Endodermal cell (in vitro differentiated cells): ENCODE measurements at regions not wholly inside any gene's neighbourhood (a gene's known extent, or its start where the extent isn't known, plus 50 kb on each side); places are given as distances from the start of the nearest gene placed in this dataset.

ENCODE experiments used
- DNase-seq: peaks from one replicate; pipeline ENCODE4 v3.0.0-alpha.2; 2017
- H3K27ac ChIP-seq: 2 replicates; pipeline ENCODE4 v1.5.1; 2013; ENCODE audit warnings: mild to moderate bottlenecking, low read depth, low read length, moderate library complexity
- H3K27me3 ChIP-seq: 2 replicates; pipeline ENCODE4 v1.6.1; 2013; ENCODE audit warnings: mild to moderate bottlenecking, low read length, moderate library complexity; ENCODE audit not compliant: insufficient read depth, control insufficient read depth, poor library complexity, severe bottlenecking
- H3K36me3 ChIP-seq: 2 replicates; pipeline ENCODE4 v1.7.0; 2013; ENCODE audit warnings: mild to moderate bottlenecking, low read length, moderate library complexity; ENCODE audit not compliant: control insufficient read depth, insufficient read depth
- H3K4me1 ChIP-seq: one replicate; pipeline ENCODE4 v1.7.0; 2013; ENCODE audit warnings: low read length; ENCODE audit not compliant: control insufficient read depth, insufficient read depth
- H3K4me3 ChIP-seq: 2 replicates; pipeline ENCODE4 v1.5.1; 2013; ENCODE audit warnings: mild to moderate bottlenecking, low read length, moderate library complexity
- H3K9ac ChIP-seq: 2 replicates; pipeline ENCODE4 v1.6.1; 2013; ENCODE audit warnings: mild to moderate bottlenecking, low read length, moderate library complexity; ENCODE audit not compliant: poor library complexity, severe bottlenecking; ENCODE audit errors: extremely low read depth
- H3K9me3 ChIP-seq: 2 replicates; pipeline ENCODE4 v1.6.1; 2013; ENCODE audit warnings: mild to moderate bottlenecking, low read length, moderate library complexity; ENCODE audit not compliant: control insufficient read depth
- H3K27ac Mint-ChIP-seq: 2 replicates; pipeline ENCODE4 v1.8.0; 2020; ENCODE audit warnings: mixed read lengths
- H3K27me3 Mint-ChIP-seq: 2 replicates; pipeline ENCODE4 v1.8.0; 2021; ENCODE audit warnings: mild to moderate bottlenecking, mixed read lengths; ENCODE audit not compliant: insufficient read depth
- H3K36me3 Mint-ChIP-seq: 2 replicates; pipeline ENCODE4 v1.8.0; 2020; ENCODE audit warnings: low read depth, mixed read lengths
- H3K4me1 Mint-ChIP-seq: 2 replicates; pipeline ENCODE4 v1.8.0; 2020; ENCODE audit warnings: mixed read lengths
- H3K4me3 Mint-ChIP-seq: 2 replicates; pipeline ENCODE4 v1.8.0; 2020; ENCODE audit warnings: mild to moderate bottlenecking, moderate library complexity, mixed read lengths
- H3K9me3 Mint-ChIP-seq: 2 replicates; pipeline ENCODE4 v1.8.0; 2020; ENCODE audit warnings: mild to moderate bottlenecking, mixed read lengths
- CTCF ChIP-seq: fragments of 200-600 bp; sonication (generic); conservative IDR thresholded peaks from 2 replicates; pipeline ENCODE4 v1.5.0; 2021; ENCODE audit warnings: antibody characterized with exemption, mild to moderate bottlenecking
- WGBS, 2 experiments: methylation state at CpG; one replicate each; pipeline versions ENCODE4 v1.1.5 to v1.1.7; 2013; ENCODE audit warnings: missing lambda C conversion rate in 2 of 2, mixed read lengths in 1 of 2; ENCODE audit not compliant: insufficient coverage in 1 of 2, insufficient read length in 1 of 2; 5-methylcytosine and 5-hydroxymethylcytosine counted together

GRCh38 chr14:30796707-30797106, 77.7 kb upstream of the COCH start:
- H3K4me1 ChIP-seq = no peaks in the 10 kb centered on the region
- Mint-ChIP-seq H3K4me3 (no peak overlapping the region), H3K4me1 (no peaks in the 10 kb centered on the region), H3K9me3 (peaks cover 5% of the 10 kb centered on the region), H3K27ac (no peak overlapping the region), H3K36me3 (no peaks in the 10 kb centered on the region), H3K27me3 (peaks cover 1% of the 10 kb centered on the region)
- H3K4me3 ChIP-seq = no peak overlapping the region
- peak overlapping the region; percentile 16 for H3K27ac ChIP-seq
- no peaks in the 10 kb centered on the region for H3K36me3 ChIP-seq
- no peak overlapping the region for H3K9ac ChIP-seq
- TF ChIP-seq CTCF = no peak
- no peaks in the 10 kb centered on the region for H3K27me3 ChIP-seq
- WGBS, 2 experiments = 40 to 89% methylated on average over 1 of the region's 1 CpG
- no peak for DNase-seq
- no peaks in the 10 kb centered on the region for H3K9me3 ChIP-seq

GRCh38 chr14:30798516-30798915, 75.8 kb upstream of the COCH start:
- peaks cover 1% of the 10 kb centered on the region for H3K27me3 Mint-ChIP-seq
- H3K36me3 ChIP-seq = no peaks in the 10 kb centered on the region
- H3K27ac Mint-ChIP-seq = no peak overlapping the region
- H3K36me3 Mint-ChIP-seq = no peaks in the 10 kb centered on the region
- WGBS, 2 experiments = 83 to 100% methylated on average over 1 of the region's 1 CpG
- peaks cover 4% of the 10 kb centered on the region for H3K4me1 Mint-ChIP-seq
- H3K4me3 Mint-ChIP-seq = no peak overlapping the region
- H3K27ac ChIP-seq = no peak overlapping the region
- no peaks in the 10 kb centered on the region for H3K4me1 ChIP-seq
- H3K27me3 ChIP-seq = no peaks in the 10 kb centered on the region
- TF ChIP-seq CTCF = no peak
- H3K9me3 Mint-ChIP-seq = no peaks in the 10 kb centered on the region
- DNase-seq = no peak
- no peak overlapping the region for H3K9ac ChIP-seq
- no peaks in the 10 kb centered on the region for H3K9me3 ChIP-seq
- no peak overlapping the region for H3K4me3 ChIP-seq

- no peak for TF ChIP-seq CTCF
- H3K4me3 Mint-ChIP-seq = no peak overlapping the region
- no peaks in the 10 kb centered on the region for H3K9me3 Mint-ChIP-seq
- no peaks in the 10 kb centered on the region for H3K9me3 ChIP-seq
- 93 to 100% methylated on average over 2 of the region's 2 CpGs for WGBS, 2 experiments
- no peak overlapping the region for H3K9ac ChIP-seq
- H3K36me3 ChIP-seq = no peaks in the 10 kb centered on the region
- no peak for DNase-seq
- H3K27ac Mint-ChIP-seq = no peak overlapping the region
- H3K27me3 ChIP-seq = no peaks in the 10 kb centered on the region
- H3K27ac ChIP-seq = no peak overlapping the region
- H3K4me3 ChIP-seq = no peak overlapping the region
- H3K4me1 ChIP-seq = no peaks in the 10 kb centered on the region
- H3K27me3 Mint-ChIP-seq = peaks cover 1% of the 10 kb centered on the region
- peaks cover 4% of the 10 kb centered on the region for H3K4me1 Mint-ChIP-seq
- no peaks in the 10 kb centered on the region for H3K36me3 Mint-ChIP-seq
Measured at GRCh38 chr14:30798961-30799360, 75.4 kb upstream of the COCH start.
